Astrocyte of the cerebellum (primary cell): ENCODE measurements at regions not wholly inside any gene's neighbourhood (a gene's known extent, or its start where the extent isn't known, plus 50 kb on each side); places are given as distances from the start of the nearest gene placed in this dataset.

ENCODE experiments used
- DNase-seq: peaks from one replicate; pipeline ENCODE4 v3.0.0-alpha.2; 2011; ENCODE audit warnings: low read depth
- H3K4me3 ChIP-seq: 2 replicates; pipeline ENCODE4 v1.5.1; 2011; ENCODE audit warnings: mild to moderate bottlenecking, low read depth, low read length, moderate library complexity
- in situ Hi-C: cut with HindIII; loops from 2 replicates; pipeline ENCODE4 v1.10.0; 2017; ENCODE audit warnings: low sequenced_read_pairs
- TF ChIP-seq, protein P1 (sequence below): IDR thresholded peaks from 2 replicates; pipeline ENCODE4 v1.5.1; 2012; ENCODE audit warnings: low read length, low read depth, moderate library complexity, mild to moderate bottlenecking; ENCODE audit errors: missing control alignments

GRCh38 chr18:30486856-30487255 lies 555.7 kb downstream of the DSC3 start:
- DNase-seq: peak; percentile 89
- in situ Hi-C loops: no loop called here
- H3K4me3 ChIP-seq: no peak overlapping the region
- TF ChIP-seq, protein P1, sequence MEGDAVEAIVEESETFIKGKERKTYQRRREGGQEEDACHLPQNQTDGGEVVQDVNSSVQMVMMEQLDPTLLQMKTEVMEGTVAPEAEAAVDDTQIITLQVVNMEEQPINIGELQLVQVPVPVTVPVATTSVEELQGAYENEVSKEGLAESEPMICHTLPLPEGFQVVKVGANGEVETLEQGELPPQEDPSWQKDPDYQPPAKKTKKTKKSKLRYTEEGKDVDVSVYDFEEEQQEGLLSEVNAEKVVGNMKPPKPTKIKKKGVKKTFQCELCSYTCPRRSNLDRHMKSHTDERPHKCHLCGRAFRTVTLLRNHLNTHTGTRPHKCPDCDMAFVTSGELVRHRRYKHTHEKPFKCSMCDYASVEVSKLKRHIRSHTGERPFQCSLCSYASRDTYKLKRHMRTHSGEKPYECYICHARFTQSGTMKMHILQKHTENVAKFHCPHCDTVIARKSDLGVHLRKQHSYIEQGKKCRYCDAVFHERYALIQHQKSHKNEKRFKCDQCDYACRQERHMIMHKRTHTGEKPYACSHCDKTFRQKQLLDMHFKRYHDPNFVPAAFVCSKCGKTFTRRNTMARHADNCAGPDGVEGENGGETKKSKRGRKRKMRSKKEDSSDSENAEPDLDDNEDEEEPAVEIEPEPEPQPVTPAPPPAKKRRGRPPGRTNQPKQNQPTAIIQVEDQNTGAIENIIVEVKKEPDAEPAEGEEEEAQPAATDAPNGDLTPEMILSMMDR: no peak

- TF ChIP-seq, protein P1: no peak
- DNase-seq: no peak
- no peak overlapping the region for H3K4me3 ChIP-seq
- in situ Hi-C loops: no loop called here
Measured at GRCh38 chr18:30485078-30485477, 557.5 kb downstream of the DSC3 start.

GRCh38 chr18:30481871-30482270 lies 560.7 kb downstream of the DSC3 start:
- TF ChIP-seq, protein P1: no peak

DNA sequence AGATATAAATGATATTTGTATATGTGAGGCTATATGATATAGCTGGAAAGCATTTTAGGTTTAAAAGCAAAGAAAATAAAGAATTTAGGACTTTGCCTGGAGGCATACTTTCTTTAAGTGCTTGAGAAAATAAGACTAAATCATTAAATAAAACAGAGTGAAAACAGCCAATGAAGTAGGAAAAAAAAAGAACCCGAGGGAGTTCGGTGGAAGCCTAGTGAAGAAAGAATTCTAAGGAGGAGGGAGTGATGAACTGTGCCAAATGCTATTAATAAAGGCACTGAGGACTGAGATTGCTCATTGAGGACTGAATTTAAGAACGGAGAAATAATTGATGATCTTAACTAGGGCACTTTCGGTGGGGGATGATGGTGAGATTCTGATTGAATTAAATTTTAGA lies 573.5 kb downstream of the DSC3 start:
- no peak for DNase-seq
- in situ Hi-C loops: no loop called here
- TF ChIP-seq, protein P1: no peak
- no peak overlapping the region for H3K4me3 ChIP-seq

More at GRCh38 chr18:30481871-30482270, 560.7 kb downstream of the DSC3 start:
- in situ Hi-C loops: no loop called here
- DNase-seq: no peak
- no peak overlapping the region for H3K4me3 ChIP-seq

GRCh38 chr18:30465096-30465495 lies 577.4 kb downstream of the DSC3 start:
- TF ChIP-seq, protein P1: no peak
- in situ Hi-C loops: no loop called here
- DNase-seq: no peak
- no peak overlapping the region for H3K4me3 ChIP-seq

DNA sequence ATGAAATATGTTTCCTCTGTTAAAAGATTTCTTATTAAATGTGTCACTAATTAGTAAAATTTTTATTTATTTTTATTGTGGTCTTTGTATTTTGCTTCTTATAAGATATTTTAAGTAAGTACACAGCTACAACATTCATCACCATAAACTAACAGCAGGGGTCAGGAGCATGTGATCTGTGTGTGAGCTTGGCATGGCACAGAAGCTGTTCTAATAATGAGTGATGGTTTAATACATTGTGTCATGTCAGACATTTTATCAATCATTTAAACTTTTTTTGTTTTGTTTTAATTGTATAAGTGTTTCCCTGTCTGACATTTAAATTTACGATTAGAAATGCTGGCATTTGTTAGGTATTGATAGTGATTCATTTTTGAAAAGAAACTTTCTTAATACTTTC lies 585.4 kb downstream of the DSC3 start:
- no peak for DNase-seq
- H3K4me3 ChIP-seq: no peak overlapping the region
- in situ Hi-C loops: no loop called here
- TF ChIP-seq, protein P1: no peak

DNA sequence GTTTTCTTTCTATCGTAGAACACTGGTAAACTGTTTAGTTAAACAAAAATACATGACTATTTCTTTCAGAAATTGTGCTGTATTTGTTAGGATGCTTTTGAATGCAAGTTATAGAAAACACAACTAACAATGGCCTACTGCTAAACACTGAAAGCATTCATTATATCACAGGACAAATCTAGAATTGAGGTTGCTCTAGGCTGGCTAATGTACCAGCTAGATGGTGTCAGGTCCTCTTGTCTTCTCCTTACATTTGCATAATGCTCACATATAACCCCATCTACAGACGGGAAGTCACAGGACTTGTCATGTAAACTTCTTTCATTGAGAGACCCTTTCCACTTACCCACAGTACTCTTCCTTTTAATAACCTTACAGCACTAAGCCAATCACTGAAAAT lies 586.8 kb downstream of the DSC3 start:
- TF ChIP-seq, protein P1: no peak
- in situ Hi-C loops: no loop called here
- no peak for DNase-seq
- H3K4me3 ChIP-seq: no peak overlapping the region
